Epithelial cell of esophagus (primary cell): ENCODE measurements at regions not wholly inside any gene's neighbourhood (a gene's known extent, or its start where the extent isn't known, plus 50 kb on each side); places are given as distances from the start of the nearest gene placed in this dataset.
"Not testable (repeated sequence)": the region's sequence is repeated elsewhere in the genome, so short reads cannot be mapped to it uniquely, and the experiment has no call there.

ENCODE experiments used
- DNase-seq: peaks from one replicate; pipeline ENCODE4 v3.0.0; 2010; ENCODE audit warnings: low read depth
- H3K4me3 ChIP-seq: 2 replicates; pipeline ENCODE4 v1.5.1; 2011; ENCODE audit warnings: mild to moderate bottlenecking, low read length, control low read depth
- CTCF ChIP-seq: IDR thresholded peaks from 2 replicates; pipeline ENCODE4 v1.5.1; 2011; ENCODE audit warnings: low read depth, mild to moderate bottlenecking, low read length, control low read depth, inconsistent platforms; ENCODE audit not compliant: insufficient read depth; ENCODE audit errors: missing control alignments

GRCh38 chrY:21705309-21705708 lies 170.6 kb downstream of the RBMY1A1 start:
- no peak for TF ChIP-seq CTCF
- no peak for DNase-seq
- H3K4me3 ChIP-seq, result no peak overlapping the region

- not testable (repeated sequence) for DNase-seq, H3K4me3 ChIP-seq
These were observed 171.9 kb downstream of the RBMY1A1 start for GRCh38 chrY:21706611-21707010.

- DNase-seq, H3K4me3 ChIP-seq: not testable (repeated sequence)
These were observed 158.8 kb downstream of the RBMY1D start for GRCh38 chrY:21735489-21736060.

- not testable (repeated sequence) for DNase-seq
These were observed 149.3 kb downstream of the RBMY1D start for GRCh38 chrY:21744998-21745397.

GRCh38 chrY:21760243-21760642 lies 134.1 kb downstream of the RBMY1D start:
- H3K4me3 ChIP-seq, DNase-seq: not testable (repeated sequence)

More at GRCh38 chrY:21744998-21745397, 149.3 kb downstream of the RBMY1D start:
- H3K4me3 ChIP-seq, result not testable (repeated sequence)

- H3K4me3 ChIP-seq, DNase-seq: not testable (repeated sequence)
These were observed 126.5 kb downstream of the RBMY1D start for GRCh38 chrY:21767824-21768223.

- not testable (repeated sequence) for DNase-seq
These were observed 112.0 kb downstream of the RBMY1D start for GRCh38 chrY:21782174-21782860.

GRCh38 chrY:21813484-21814233 lies 80.7 kb downstream of the RBMY1D start:
- no peak for DNase-seq
- no peak for TF ChIP-seq CTCF
- H3K4me3 ChIP-seq, result no peak overlapping the region

More at GRCh38 chrY:21782174-21782860, 112.0 kb downstream of the RBMY1D start:
- H3K4me3 ChIP-seq, result not testable (repeated sequence)

GRCh38 chrY:21814491-21814890 lies 79.8 kb downstream of the RBMY1D start:
- no peak for DNase-seq
- H3K4me3 ChIP-seq, result no peak overlapping the region
- TF ChIP-seq CTCF, result no peak

GRCh38 chrY:21821881-21822280 lies 72.4 kb downstream of the RBMY1D start:
- H3K4me3 ChIP-seq, result no peak overlapping the region
- DNase-seq, result no peak
- TF ChIP-seq CTCF, result no peak
